ENCODE measurements at regions not wholly inside any gene's neighbourhood (a gene's known extent, or its start where the extent isn't known, plus 50 kb on each side); places are given as distances from the start of the nearest gene placed in this dataset.

GRCh38 chr14:104323551-104324175 is 185.3 kb downstream of the KIF26A start:
- TF ChIP-seq, protein P1, sequence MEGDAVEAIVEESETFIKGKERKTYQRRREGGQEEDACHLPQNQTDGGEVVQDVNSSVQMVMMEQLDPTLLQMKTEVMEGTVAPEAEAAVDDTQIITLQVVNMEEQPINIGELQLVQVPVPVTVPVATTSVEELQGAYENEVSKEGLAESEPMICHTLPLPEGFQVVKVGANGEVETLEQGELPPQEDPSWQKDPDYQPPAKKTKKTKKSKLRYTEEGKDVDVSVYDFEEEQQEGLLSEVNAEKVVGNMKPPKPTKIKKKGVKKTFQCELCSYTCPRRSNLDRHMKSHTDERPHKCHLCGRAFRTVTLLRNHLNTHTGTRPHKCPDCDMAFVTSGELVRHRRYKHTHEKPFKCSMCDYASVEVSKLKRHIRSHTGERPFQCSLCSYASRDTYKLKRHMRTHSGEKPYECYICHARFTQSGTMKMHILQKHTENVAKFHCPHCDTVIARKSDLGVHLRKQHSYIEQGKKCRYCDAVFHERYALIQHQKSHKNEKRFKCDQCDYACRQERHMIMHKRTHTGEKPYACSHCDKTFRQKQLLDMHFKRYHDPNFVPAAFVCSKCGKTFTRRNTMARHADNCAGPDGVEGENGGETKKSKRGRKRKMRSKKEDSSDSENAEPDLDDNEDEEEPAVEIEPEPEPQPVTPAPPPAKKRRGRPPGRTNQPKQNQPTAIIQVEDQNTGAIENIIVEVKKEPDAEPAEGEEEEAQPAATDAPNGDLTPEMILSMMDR (IDR thresholded peaks at IDR 0.05; ENCODE audit: borderline replicate concordance, extremely low read depth, low read length, poor library complexity, severe bottlenecking), result no peak
- no peak for TF ChIP-seq EZH2 (IDR thresholded peaks at IDR 0.05; ENCODE audit: borderline replicate concordance, low read depth, low read length, severe bottlenecking)
